AG10803 (cell line): ENCODE measurements at regions not wholly inside any gene's neighbourhood (a gene's known extent, or its start where the extent isn't known, plus 50 kb on each side); places are given as distances from the start of the nearest gene placed in this dataset.

Experiments
- DNase-seq: peaks from one replicate; pipeline ENCODE4 v3.0.0; 2010; ENCODE audit warnings: low read depth
- H3K4me3 ChIP-seq: 2 replicates; pipeline ENCODE4 v1.5.1; 2011; ENCODE audit warnings: mild to moderate bottlenecking, low read length, control low read depth
- TF ChIP-seq, protein P1 (sequence below): conservative IDR thresholded peaks from 2 replicates; pipeline ENCODE4 v1.5.1; 2011; ENCODE audit warnings: mild to moderate bottlenecking, low read length, control low read depth, inconsistent platforms

DNA sequence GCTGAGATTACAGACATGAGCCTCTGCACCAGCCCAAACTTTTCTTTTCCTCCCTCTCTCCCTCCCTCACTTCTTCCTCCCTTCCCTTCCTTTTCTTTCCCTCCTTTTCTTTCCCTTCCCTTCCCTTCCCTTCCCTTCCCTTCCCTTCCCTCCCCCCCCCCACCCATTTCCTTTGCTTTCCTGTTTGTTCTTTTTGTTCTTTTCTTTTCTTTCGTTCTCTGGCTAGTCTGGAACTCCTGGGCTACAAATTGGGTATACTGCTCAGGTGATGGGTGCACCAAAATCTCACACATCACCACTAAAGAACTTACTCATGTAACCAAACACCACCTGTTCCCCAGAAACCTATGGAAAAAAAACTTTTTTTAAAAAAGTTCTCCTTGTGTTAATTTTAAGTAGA, 174.8 kb upstream of the CHODL start:
- TF ChIP-seq, protein P1, sequence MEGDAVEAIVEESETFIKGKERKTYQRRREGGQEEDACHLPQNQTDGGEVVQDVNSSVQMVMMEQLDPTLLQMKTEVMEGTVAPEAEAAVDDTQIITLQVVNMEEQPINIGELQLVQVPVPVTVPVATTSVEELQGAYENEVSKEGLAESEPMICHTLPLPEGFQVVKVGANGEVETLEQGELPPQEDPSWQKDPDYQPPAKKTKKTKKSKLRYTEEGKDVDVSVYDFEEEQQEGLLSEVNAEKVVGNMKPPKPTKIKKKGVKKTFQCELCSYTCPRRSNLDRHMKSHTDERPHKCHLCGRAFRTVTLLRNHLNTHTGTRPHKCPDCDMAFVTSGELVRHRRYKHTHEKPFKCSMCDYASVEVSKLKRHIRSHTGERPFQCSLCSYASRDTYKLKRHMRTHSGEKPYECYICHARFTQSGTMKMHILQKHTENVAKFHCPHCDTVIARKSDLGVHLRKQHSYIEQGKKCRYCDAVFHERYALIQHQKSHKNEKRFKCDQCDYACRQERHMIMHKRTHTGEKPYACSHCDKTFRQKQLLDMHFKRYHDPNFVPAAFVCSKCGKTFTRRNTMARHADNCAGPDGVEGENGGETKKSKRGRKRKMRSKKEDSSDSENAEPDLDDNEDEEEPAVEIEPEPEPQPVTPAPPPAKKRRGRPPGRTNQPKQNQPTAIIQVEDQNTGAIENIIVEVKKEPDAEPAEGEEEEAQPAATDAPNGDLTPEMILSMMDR: no peak
- no peak overlapping the region for H3K4me3 ChIP-seq
- DNase-seq: no peak

DNA sequence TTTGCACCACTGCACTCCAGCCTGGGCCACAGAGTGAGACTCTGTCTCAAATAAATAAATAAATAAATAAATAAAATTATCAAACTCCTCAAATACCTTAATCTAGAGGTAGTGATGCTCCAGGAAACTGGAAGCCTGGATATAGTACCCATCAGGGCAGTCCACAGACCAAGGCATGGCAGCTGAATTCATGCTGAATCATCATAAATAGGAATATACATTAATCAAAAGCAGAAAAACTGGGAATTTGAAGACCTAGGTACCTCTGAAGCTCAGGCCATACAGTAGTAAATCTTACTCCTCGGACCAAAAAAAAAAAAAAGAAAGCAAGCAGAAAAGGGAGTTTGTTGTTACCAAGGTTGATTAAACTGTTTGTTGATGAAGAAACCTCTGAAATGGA, 184.2 kb upstream of the CHODL start:
- TF ChIP-seq, protein P1: no peak
- no peak overlapping the region for H3K4me3 ChIP-seq

DNA sequence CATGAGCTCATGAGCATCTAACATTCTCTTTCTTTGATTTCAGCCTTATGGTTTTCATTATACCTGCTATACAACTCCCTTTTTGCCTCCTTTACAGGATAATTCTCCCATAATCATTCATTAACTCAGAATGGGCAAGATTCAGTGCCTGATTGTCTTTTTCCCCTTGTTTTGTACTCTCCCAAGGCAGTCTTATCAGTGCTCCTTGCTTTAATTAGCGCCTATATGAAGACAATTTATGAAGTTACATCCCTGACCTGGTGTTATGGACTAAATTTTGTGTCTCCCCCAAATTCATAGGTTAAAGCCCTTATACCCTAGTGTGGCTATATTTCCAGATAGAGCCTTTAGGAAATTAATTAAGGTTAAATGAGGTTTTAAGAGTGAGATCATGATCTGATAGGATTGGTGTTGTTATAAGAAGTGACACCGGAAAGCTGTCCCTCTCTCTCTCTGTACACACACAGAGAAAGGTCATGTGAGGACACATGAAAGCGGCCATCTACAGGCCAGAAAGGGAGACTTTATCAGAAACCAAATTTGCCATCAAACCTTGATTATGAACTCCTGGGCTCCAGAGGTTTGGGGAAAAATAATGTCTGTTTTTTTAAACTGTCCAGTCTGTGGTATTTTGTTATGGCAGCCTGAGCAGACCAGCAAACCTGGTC, 185.8 kb upstream of the CHODL start:
- no peak overlapping the region for H3K4me3 ChIP-seq
- DNase-seq: no peak
- TF ChIP-seq, protein P1: no peak

More for the DNA sequence above, 184.2 kb upstream of the CHODL start:
- DNase-seq: no peak

DNA sequence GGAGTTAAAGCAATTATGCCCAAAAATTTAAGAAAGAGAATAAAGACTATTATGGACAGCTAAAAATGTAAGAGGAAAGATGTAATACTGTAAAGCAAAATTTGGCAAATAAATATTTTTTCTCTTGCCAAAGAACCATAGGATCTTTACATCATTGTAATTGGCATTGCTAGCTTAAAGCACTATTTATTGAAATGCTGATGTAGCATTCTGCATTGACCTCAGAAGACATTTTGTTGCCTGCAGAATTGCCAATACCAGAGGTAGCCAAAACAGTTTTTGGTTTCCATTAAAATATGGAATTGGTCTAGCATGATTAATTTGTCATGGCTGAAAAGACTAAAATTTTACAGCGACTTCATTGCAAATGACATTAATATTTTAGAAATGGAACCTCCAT, 191.5 kb upstream of the CHODL start:
- H3K4me3 ChIP-seq: no peak overlapping the region
- no peak for DNase-seq
- TF ChIP-seq, protein P1: no peak

DNA sequence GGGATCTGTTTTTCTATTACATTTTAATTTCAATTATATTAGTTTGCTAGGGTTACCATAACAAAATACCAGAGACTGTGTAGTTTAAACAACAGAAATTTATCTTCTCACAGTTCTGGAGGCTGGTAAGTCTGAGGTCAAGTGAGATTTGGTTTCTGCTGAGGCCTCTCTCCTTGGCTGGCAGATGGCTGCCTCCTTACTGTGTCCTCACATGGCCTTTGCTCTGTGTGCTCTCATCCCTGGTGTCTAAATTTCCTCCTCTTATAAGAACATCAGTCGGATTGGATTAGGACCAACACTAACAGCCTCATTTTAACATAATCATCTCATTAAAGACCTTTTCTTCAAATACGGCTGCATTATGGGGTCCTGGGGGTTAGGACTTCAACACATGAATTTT, 195.2 kb upstream of the CHODL start:
- TF ChIP-seq, protein P1: no peak
- DNase-seq: no peak
- H3K4me3 ChIP-seq: no peak overlapping the region

DNA sequence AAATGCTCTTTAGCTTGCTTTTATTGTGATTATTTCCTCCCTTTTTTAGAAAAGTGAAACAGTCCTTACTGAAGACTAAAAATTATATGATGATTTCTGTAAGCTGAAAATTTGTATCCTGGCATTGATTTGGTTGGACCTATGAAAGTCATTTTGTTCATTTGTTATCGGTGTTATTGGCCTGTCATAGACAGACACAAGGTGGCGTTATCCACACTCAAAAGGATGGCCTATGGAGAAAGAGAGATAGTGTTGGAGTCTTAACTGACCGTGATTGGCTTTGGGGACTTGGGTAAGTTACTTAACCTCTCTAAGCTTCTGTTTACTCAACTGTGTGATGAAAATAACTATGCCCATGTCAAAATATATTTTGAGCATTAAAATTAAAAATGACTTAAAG, 203.6 kb upstream of the CHODL start:
- TF ChIP-seq, protein P1: 0 out of 2 replicates have a peak, but pooled peaks have one; percentile 11
- DNase-seq: no peak
- no peak overlapping the region for H3K4me3 ChIP-seq

DNA sequence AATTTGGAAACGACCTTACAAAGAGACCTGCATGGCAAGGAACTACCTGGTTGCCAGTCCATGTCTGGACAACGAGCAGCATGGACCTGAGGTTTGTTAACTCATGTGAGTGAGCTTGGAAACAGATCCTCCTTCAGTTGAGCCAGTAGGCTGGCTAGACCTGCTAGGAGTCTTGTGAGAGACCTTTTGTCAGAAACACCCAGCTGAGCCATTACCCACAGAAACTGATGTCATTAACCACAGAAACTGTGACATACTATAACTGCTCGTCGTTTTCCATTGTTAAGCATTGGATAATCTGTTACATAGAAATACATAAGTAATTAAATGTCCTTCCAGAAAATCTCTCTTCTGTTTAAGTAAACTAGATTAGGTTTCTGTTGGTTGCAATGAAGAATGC, 211.1 kb upstream of the C21orf91 start:
- TF ChIP-seq, protein P1: no peak
- H3K4me3 ChIP-seq: no peak overlapping the region
- DNase-seq: no peak
